GM23338 (cell line): ENCODE measurements at regions not wholly inside any gene's neighbourhood (a gene's known extent, or its start where the extent isn't known, plus 50 kb on each side); places are given as distances from the start of the nearest gene placed in this dataset.

Experiments
- ATAC-seq: fragments of 200-7000 bp; cut with Tn5 transposase; 3 replicates; pipeline ENCODE4 v1.9.1; 2020
- DNase-seq: peaks from one replicate; pipeline ENCODE4 v3.0.0-alpha.2; 2015; ENCODE audit warnings: low spot score
- H2AFZ ChIP-seq: fragments of 200-600 bp; sonication (generic); 2 replicates; pipeline ENCODE4 v1.8.0; 2016; ENCODE audit warnings: antibody characterized with exemption, mild to moderate bottlenecking, moderate library complexity
- H3F3A ChIP-seq: fragments of 200-600 bp; sonication (generic); replicated peaks from 2 replicates; pipeline ENCODE4 v1.8.0; 2017; ENCODE audit warnings: antibody characterized with exemption, mixed run types, low read depth
- H3K27ac ChIP-seq: fragments of 200-600 bp; sonication (generic); 2 replicates; pipeline ENCODE4 v1.6.1; 2016; ENCODE audit warnings: low read depth
- H3K27me3 ChIP-seq: fragments of 200-600 bp; sonication (generic); 2 replicates; pipeline ENCODE4 v1.8.0; 2016; ENCODE audit warnings: mild to moderate bottlenecking, mixed run types, moderate library complexity; ENCODE audit not compliant: insufficient read depth
- H3K36me3 ChIP-seq: fragments of 200-600 bp; sonication (generic); 2 replicates; pipeline ENCODE4 v1.8.0; 2016; ENCODE audit warnings: mild to moderate bottlenecking; ENCODE audit not compliant: insufficient read depth
- H3K4me1 ChIP-seq: fragments of 200-600 bp; sonication (generic); 2 replicates; pipeline ENCODE4 v1.8.0; 2016; ENCODE audit warnings: mild to moderate bottlenecking, moderate library complexity; ENCODE audit not compliant: insufficient read depth
- H3K4me2 ChIP-seq: fragments of 200-600 bp; sonication (generic); 2 replicates; pipeline ENCODE4 v1.7.1; 2017; ENCODE audit warnings: mixed run types
- H3K4me3 ChIP-seq: fragments of 200-600 bp; sonication (generic); 2 replicates; pipeline ENCODE4 v1.6.1; 2016; ENCODE audit warnings: mixed run types
- H3K79me2 ChIP-seq: fragments of 200-600 bp; sonication (generic); replicated peaks from 2 replicates; pipeline ENCODE4 v1.8.0; 2017; ENCODE audit warnings: mild to moderate bottlenecking; ENCODE audit not compliant: insufficient read depth
- H3K9me2 ChIP-seq: fragments of 200-600 bp; sonication (generic); 2 replicates; pipeline ENCODE4 v1.8.0; 2017; ENCODE audit not compliant: insufficient read depth
- H4K20me1 ChIP-seq: fragments of 200-600 bp; sonication (generic); replicated peaks from 2 replicates; pipeline ENCODE4 v1.8.0; 2017; ENCODE audit warnings: mild to moderate bottlenecking; ENCODE audit not compliant: insufficient read depth
- H3K27ac Mint-ChIP-seq: 2 replicates; pipeline ENCODE4 v1.8.0; 2020; ENCODE audit warnings: inconsistent platforms, mild to moderate bottlenecking, moderate library complexity, mixed read lengths
- H3K27me3 Mint-ChIP-seq: 3 replicates; pipeline ENCODE4 v1.8.0; 2022; ENCODE audit warnings: low read depth, mild to moderate bottlenecking, moderate library complexity, mixed read lengths, inconsistent platforms; ENCODE audit not compliant: insufficient read depth, poor library complexity
- H3K36me3 Mint-ChIP-seq: 3 replicates; pipeline ENCODE4 v1.8.0; 2021; ENCODE audit warnings: low read depth, mild to moderate bottlenecking, inconsistent platforms, moderate library complexity, mixed read lengths
- H3K4me1 Mint-ChIP-seq: 3 replicates; pipeline ENCODE4 v1.8.0; 2020; ENCODE audit warnings: mild to moderate bottlenecking, inconsistent platforms, mixed read lengths
- H3K4me3 Mint-ChIP-seq: 3 replicates; pipeline ENCODE4 v1.8.0; 2021; ENCODE audit warnings: moderate library complexity, mild to moderate bottlenecking, inconsistent platforms, mixed read lengths
- H3K9me3 Mint-ChIP-seq: 3 replicates; pipeline ENCODE4 v1.8.0; 2020; ENCODE audit warnings: moderate library complexity, mild to moderate bottlenecking, inconsistent platforms, mixed read lengths
- EZH2phosphoT487 ChIP-seq: fragments of 200-600 bp; sonication (generic); IDR thresholded peaks from one replicate; pipeline ENCODE4 v1.8.1; 2018; ENCODE audit warnings: antibody characterized with exemption; ENCODE audit not compliant: unreplicated experiment
- JUNB ChIP-seq: IDR thresholded peaks from one replicate; pipeline ENCODE4 v1.6.1; 2016; ENCODE audit warnings: antibody characterized with exemption; ENCODE audit not compliant: unreplicated experiment
- POLR2AphosphoS5 ChIP-seq: IDR thresholded peaks from 2 replicates; pipeline ENCODE4 v1.6.1; 2016; ENCODE audit warnings: antibody characterized with exemption, low read depth
- TF ChIP-seq, protein P1 (sequence below): fragments of 250-450 bp; sonication (Bioruptor Pico); IDR thresholded peaks from 2 replicates; pipeline ENCODE4 v1.5.0; 2020; ENCODE audit warnings: mild to moderate bottlenecking, moderate library complexity

DNA sequence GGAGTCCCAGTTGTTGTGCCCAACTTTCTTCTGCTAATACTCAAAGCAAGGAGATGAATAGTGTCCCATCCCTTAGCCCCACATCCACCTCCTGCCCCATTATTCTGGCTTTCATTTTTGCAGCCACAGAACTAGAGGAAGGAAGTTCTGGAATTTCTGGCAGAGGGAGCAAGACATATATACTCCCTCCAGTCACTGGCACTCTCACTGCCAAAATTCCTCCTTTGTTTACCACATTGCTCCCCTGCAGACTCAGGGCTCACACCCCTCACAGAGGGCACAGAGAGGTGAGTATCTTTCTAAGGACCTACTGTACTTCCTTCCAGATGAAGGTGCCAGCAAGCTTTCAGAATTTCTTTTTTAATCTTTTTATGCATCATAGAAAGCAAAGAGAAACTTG, 168.0 kb upstream of the ID4 start:
- Histone ChIP-seq H3K27ac (peak overlapping the region; percentile 69; the same call in 1 of the 2 replicates), H3K4me1 (peaks cover 50% of the 10 kb centered on the region), H3K36me3 (no peaks in the 10 kb centered on the region), H3F3A (no peaks in the 10 kb centered on the region), H2AFZ (peak overlapping the region; percentile 44; the same call in 1 of the 2 replicates), H3K4me2 (peak overlapping the region; percentile 52; the same call in 1 of the 2 replicates), H3K9me2 (no peaks in the 10 kb centered on the region), H3K4me3 (no peak overlapping the region), H4K20me1 (no peaks in the 10 kb centered on the region), H3K79me2 (no peaks in the 10 kb centered on the region), H3K27me3 (no peaks in the 10 kb centered on the region)
- Mint-ChIP-seq H3K27me3 (no peaks in the 10 kb centered on the region), H3K4me3 (no peak overlapping the region), H3K4me1 (peaks cover 52% of the 10 kb centered on the region), H3K27ac (no peak overlapping the region), H3K36me3 (no peaks in the 10 kb centered on the region), H3K9me3 (no peaks in the 10 kb centered on the region)
- DNase-seq (no peak), ATAC-seq (peak; percentile 38; the same call in 1 of the 3 replicates)
- TF ChIP-seq, protein P1, sequence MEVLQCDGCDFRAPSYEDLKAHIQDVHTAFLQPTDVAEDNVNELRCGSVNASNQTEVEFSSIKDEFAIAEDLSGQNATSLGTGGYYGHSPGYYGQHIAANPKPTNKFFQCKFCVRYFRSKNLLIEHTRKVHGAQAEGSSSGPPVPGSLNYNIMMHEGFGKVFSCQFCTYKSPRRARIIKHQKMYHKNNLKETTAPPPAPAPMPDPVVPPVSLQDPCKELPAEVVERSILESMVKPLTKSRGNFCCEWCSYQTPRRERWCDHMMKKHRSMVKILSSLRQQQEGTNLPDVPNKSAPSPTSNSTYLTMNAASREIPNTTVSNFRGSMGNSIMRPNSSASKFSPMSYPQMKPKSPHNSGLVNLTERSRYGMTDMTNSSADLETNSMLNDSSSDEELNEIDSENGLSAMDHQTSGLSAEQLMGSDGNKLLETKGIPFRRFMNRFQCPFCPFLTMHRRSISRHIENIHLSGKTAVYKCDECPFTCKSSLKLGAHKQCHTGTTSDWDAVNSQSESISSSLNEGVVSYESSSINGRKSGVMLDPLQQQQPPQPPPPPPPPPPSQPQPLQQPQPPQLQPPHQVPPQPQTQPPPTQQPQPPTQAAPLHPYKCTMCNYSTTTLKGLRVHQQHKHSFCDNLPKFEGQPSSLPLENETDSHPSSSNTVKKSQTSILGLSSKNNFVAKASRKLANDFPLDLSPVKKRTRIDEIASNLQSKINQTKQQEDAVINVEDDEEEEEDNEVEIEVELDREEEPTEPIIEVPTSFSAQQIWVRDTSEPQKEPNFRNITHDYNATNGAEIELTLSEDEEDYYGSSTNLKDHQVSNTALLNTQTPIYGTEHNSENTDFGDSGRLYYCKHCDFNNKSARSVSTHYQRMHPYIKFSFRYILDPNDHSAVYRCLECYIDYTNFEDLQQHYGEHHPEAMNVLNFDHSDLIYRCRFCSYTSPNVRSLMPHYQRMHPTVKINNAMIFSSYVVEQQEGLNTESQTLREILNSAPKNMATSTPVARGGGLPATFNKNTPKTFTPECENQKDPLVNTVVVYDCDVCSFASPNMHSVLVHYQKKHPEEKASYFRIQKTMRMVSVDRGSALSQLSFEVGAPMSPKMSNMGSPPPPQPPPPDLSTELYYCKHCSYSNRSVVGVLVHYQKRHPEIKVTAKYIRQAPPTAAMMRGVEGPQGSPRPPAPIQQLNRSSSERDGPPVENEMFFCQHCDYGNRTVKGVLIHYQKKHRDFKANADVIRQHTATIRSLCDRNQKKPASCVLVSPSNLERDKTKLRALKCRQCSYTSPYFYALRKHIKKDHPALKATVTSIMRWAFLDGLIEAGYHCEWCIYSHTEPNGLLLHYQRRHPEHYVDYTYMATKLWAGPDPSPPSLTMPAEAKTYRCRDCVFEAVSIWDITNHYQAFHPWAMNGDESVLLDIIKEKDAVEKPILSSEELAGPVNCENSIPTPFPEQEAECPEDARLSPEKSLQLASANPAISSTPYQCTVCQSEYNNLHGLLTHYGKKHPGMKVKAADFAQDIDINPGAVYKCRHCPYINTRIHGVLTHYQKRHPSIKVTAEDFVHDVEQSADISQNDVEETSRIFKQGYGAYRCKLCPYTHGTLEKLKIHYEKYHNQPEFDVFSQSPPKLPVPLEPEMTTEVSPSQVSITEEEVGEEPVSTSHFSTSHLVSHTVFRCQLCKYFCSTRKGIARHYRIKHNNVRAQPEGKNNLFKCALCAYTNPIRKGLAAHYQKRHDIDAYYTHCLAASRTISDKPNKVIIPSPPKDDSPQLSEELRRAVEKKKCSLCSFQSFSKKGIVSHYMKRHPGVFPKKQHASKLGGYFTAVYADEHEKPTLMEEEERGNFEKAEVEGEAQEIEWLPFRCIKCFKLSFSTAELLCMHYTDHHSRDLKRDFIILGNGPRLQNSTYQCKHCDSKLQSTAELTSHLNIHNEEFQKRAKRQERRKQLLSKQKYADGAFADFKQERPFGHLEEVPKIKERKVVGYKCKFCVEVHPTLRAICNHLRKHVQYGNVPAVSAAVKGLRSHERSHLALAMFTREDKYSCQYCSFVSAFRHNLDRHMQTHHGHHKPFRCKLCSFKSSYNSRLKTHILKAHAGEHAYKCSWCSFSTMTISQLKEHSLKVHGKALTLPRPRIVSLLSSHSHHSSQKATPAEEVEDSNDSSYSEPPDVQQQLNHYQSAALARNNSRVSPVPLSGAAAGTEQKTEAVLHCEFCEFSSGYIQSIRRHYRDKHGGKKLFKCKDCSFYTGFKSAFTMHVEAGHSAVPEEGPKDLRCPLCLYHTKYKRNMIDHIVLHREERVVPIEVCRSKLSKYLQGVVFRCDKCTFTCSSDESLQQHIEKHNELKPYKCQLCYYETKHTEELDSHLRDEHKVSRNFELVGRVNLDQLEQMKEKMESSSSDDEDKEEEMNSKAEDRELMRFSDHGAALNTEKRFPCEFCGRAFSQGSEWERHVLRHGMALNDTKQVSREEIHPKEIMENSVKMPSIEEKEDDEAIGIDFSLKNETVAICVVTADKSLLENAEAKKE (CRISPR knock-in tag) = no peak
- TF ChIP-seq POLR2AphosphoS5 = no peak

DNA sequence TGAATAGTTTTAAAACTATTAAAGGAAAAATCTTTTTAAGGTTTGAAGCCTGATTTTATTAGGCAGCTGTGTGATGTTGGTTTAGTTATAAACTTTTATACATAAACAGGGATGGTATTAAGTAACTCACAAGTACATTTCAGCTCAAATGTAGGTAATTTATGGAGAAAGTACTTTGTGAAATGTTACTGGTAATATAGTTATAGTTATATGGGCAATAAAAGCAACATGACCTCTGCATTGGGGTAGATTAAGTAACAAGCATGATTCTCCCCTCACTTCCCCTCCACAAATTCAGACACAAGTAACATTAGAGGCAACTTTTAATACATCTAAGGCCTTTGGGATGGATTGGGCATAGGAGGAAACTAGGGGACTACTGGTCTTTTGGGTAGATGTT, 154.3 kb upstream of the ID4 start:
- Histone ChIP-seq H2AFZ (no peak overlapping the region), H3K9me2 (no peaks in the 10 kb centered on the region), H3K4me1 (0 out of 2 replicates have a peak, but pooled peaks cover 3% of the 10 kb centered on the region), H3K79me2 (no peaks in the 10 kb centered on the region), H3F3A (no peaks in the 10 kb centered on the region), H3K27ac (no peak overlapping the region), H3K27me3 (no peaks in the 10 kb centered on the region), H4K20me1 (no peaks in the 10 kb centered on the region), H3K36me3 (no peaks in the 10 kb centered on the region), H3K4me3 (no peak overlapping the region), H3K4me2 (no peak overlapping the region)
- Mint-ChIP-seq H3K9me3 (peaks cover 3% of the 10 kb centered on the region; the same call in 1 of the 3 replicates), H3K27me3 (no peaks in the 10 kb centered on the region), H3K4me1 (peaks cover 16% of the 10 kb centered on the region; the same call in 2 of the 3 replicates), H3K36me3 (peaks cover 7% of the 10 kb centered on the region; the same call in 2 of the 3 replicates), H3K27ac (no peak overlapping the region), H3K4me3 (no peak overlapping the region)
- no peak for TF ChIP-seq JUNB
- no peak for TF ChIP-seq POLR2AphosphoS5
- TF ChIP-seq EZH2phosphoT487 = no peak
- TF ChIP-seq, protein P1 (CRISPR knock-in tag) = no peak
- no peak for DNase-seq
- no peak for ATAC-seq
